Ovary (tissue), 7 donors: ENCODE measurements at regions not wholly inside any gene's neighbourhood (a gene's known extent, or its start where the extent isn't known, plus 50 kb on each side); places are given as distances from the start of the nearest gene placed in this dataset.

ENCODE experiments used
- DNase-seq, 5 donors: peaks; one replicate each; pipeline ENCODE4 v3.0.0-alpha.2; 2019 to 2020
- H3K27ac ChIP-seq, 2 donors: fragments of 200-600 bp; one replicate each; pipeline versions ENCODE4 v1.5.1 to v1.8.0; 2019 to 2022
- H3K27me3 ChIP-seq: fragments of 200-600 bp; one replicate; pipeline ENCODE4 v1.8.0; 2022
- H3K36me3 ChIP-seq: fragments of 200-600 bp; sonication (generic); one replicate; pipeline ENCODE4 v1.5.1; 2019
- H3K4me1 ChIP-seq: one replicate; pipeline ENCODE4 v1.8.1; 2013; ENCODE audit warnings: mild to moderate bottlenecking, moderate library complexity; ENCODE audit not compliant: insufficient read depth
- H3K4me3 ChIP-seq: fragments of 200-600 bp; sonication (generic); one replicate; pipeline ENCODE4 v1.5.1; 2017
- H3K9me3 ChIP-seq, 2 donors: fragments of 200-600 bp in 1 of 2; sonication (generic) in 1 of 2; one replicate each; pipeline versions ENCODE4 v1.5.1 to v1.8.1; 2013 to 2019; ENCODE audit warnings: mild to moderate bottlenecking in 1 of 2, moderate library complexity in 1 of 2
- CTCF ChIP-seq, 3 donors: fragments of 450-650 bp in 2 of 3; fragments of 200-600 bp in 1 of 3; IDR thresholded peaks; one replicate each; pipeline versions ENCODE4 v1.5.1 to v1.8.0; 2016 to 2022; ENCODE audit warnings: antibody characterized with exemption in 3 of 3, mild to moderate bottlenecking in 1 of 3
- EP300 ChIP-seq: sonication (generic); formaldehyde crosslinking; IDR thresholded peaks from one replicate; pipeline ENCODE4 v1.6.1; 2017; ENCODE audit warnings: antibody characterized with exemption
- POLR2A ChIP-seq: fragments of 450-650 bp; IDR thresholded peaks from one replicate; pipeline ENCODE4 v1.6.1; 2017; ENCODE audit warnings: antibody characterized with exemption, mild to moderate bottlenecking, moderate library complexity
- WGBS, 3 donors: extraction: QIAGEN DNeasy Blood & Tissue Kit in 1 of 3; methylation state at CpG; one replicate each; pipeline versions ENCODE4 v1.1.5 to v1.1.7; 2013 to 2017; 5-methylcytosine and 5-hydroxymethylcytosine counted together
- intact Hi-C, 4 donors: fragments of 100-400 bp; cut with DNase I; formaldehyde crosslinking; loops; one replicate each; pipeline versions ENCODE4 v1.11.0 to v1.15.1; 2022 to 2023
- donor health status: DM: no; HTN: no; CAD: no; lungs with moderate emphysema.
- donor health status: DM: no; HTN: no; CAD: no.
- donor health status: Bipolar disorder and iron deficiency.
- donor health status: DM: no; HTN: no; CAD: no.
- donor health status: DM: yes; HTN: yes; CAD: no.

- no peak for TF ChIP-seq EP300
- no peak for TF ChIP-seq POLR2A
- TF ChIP-seq CTCF (IDR thresholded peaks at IDR 0.05): no peak
- intact Hi-C loops: no loop called here
- H3K4me3 ChIP-seq: no peak overlapping the region
- H3K4me1 ChIP-seq: no peaks in the 10 kb centered on the region
- no peaks in the 10 kb centered on the region for H3K36me3 ChIP-seq
- WGBS, 3 donors: 78 to 87% (median 85%) methylated on average over 3 of the region's 3 CpGs
- no peaks in the 10 kb centered on the region for H3K27me3 ChIP-seq
- no peak for DNase-seq
- no peaks in the 10 kb centered on the region for H3K9me3 ChIP-seq
- no peak overlapping the region for H3K27ac ChIP-seq
Observed at GRCh38 chr2:66995636-66996035, 401.5 kb upstream of the ETAA1 start.

GRCh38 chr2:67002618-67003371, 394.3 kb upstream of the ETAA1 start:
- 90 to 93% (median 91%) methylated on average over 5 of the region's 5 CpGs for WGBS, 3 donors
- Histone ChIP-seq H3K27me3 (no peaks in the 10 kb centered on the region), H3K4me1 (no peaks in the 10 kb centered on the region), H3K36me3 (no peaks in the 10 kb centered on the region), H3K27ac (no peak overlapping the region), H3K4me3 (no peak overlapping the region), H3K9me3 (no peaks in the 10 kb centered on the region)
- no peak for TF ChIP-seq EP300
- TF ChIP-seq CTCF (IDR thresholded peaks at IDR 0.05): no peak
- no peak for TF ChIP-seq POLR2A
- intact Hi-C loops: no loop called here
- DNase-seq: no peak

- intact Hi-C loops: no loop called here
- TF ChIP-seq POLR2A: no peak
- no peak for TF ChIP-seq EP300
- no peak for TF ChIP-seq CTCF (IDR thresholded peaks at IDR 0.05)
- Histone ChIP-seq H3K27ac (no peak overlapping the region), H3K4me1 (no peaks in the 10 kb centered on the region), H3K9me3 (no peaks in the 10 kb centered on the region), H3K27me3 (no peaks in the 10 kb centered on the region), H3K36me3 (no peaks in the 10 kb centered on the region), H3K4me3 (no peak overlapping the region)
- no peak for DNase-seq
- WGBS, 3 donors: 53 to 54% (median 53%) methylated on average over 5 of the region's 5 CpGs
Observed at GRCh38 chr2:67006373-67006960, 390.7 kb upstream of the ETAA1 start.

GRCh38 chr2:67008155-67008554, 389.0 kb upstream of the ETAA1 start:
- Histone ChIP-seq H3K4me3 (no peak overlapping the region), H3K27ac (no peak overlapping the region), H3K36me3 (no peaks in the 10 kb centered on the region), H3K27me3 (no peaks in the 10 kb centered on the region), H3K4me1 (no peaks in the 10 kb centered on the region), H3K9me3 (no peaks in the 10 kb centered on the region)
- no peak for DNase-seq
- intact Hi-C loops: no loop called here
- TF ChIP-seq EP300: no peak
- TF ChIP-seq CTCF (IDR thresholded peaks at IDR 0.05): no peak
- no peak for TF ChIP-seq POLR2A
- WGBS, 3 donors: 78 to 87% (median 80%) methylated on average over 4 of the region's 4 CpGs
